Activated T-cell treated with anti-CD3 and anti-CD28 coated beads for 4 hours (primary cell): ENCODE measurements at regions not wholly inside any gene's neighbourhood (a gene's known extent, or its start where the extent isn't known, plus 50 kb on each side); places are given as distances from the start of the nearest gene placed in this dataset.

ENCODE experiments used
- DNase-seq: peaks from one replicate; pipeline ENCODE4 v3.0.0-alpha.2; 2020

DNA sequence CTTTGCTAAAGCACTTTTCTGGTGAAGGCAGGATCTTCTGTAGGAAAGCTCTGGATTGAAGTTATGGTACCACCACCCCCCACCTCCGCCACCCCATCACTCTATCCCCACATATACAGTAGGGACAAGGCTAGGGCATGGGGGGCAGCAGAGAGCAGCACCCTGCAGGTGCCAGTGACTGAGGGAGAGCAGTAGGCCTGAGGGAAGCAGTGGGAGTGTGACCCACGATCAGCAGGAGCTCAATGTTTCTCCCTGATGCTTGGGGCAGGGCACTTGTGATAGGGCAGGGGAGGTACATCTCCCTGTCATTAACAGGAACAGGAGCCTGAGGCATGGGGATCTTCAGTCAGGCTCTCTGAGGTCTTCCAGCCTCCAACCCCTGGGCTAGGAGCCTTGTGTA is 121.6 kb downstream of the ZFP36L2 start:
- DNase-seq: no peak

DNA sequence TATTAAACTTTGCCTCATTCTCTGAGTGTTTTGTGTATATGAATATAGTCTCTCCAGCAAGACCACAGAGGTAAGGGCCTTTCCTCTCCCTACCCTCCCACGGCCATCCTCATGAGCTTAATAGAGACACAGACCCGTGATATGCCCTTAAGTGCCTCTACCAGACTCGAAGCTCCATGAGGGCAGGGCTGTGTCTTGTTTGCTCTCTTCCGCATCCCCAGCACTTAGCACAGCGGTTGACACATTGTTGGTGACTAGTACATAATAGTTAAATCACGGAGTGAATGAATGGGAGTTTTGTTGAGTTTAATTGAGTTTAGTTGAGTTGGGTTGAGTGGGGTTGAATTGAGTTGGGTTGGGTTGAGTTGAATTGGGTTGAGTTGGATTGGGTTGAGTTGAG is 122.3 kb downstream of the ZFP36L2 start:
- DNase-seq: no peak

DNA sequence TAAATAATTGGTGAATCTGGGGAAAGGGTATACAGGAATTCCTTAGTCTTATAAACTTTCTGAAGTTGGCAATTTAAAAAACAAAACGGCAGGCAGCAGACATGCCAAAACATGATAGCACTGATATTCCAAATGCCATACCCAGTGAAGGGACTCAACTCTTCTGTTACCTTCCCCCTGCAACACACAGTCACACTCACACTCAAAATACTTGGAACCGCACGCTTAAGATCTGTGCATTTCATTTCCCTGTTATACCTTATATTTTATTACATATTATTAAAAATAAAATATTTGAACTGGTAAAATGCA is 123.4 kb downstream of the ZFP36L2 start:
- no peak for DNase-seq

DNA sequence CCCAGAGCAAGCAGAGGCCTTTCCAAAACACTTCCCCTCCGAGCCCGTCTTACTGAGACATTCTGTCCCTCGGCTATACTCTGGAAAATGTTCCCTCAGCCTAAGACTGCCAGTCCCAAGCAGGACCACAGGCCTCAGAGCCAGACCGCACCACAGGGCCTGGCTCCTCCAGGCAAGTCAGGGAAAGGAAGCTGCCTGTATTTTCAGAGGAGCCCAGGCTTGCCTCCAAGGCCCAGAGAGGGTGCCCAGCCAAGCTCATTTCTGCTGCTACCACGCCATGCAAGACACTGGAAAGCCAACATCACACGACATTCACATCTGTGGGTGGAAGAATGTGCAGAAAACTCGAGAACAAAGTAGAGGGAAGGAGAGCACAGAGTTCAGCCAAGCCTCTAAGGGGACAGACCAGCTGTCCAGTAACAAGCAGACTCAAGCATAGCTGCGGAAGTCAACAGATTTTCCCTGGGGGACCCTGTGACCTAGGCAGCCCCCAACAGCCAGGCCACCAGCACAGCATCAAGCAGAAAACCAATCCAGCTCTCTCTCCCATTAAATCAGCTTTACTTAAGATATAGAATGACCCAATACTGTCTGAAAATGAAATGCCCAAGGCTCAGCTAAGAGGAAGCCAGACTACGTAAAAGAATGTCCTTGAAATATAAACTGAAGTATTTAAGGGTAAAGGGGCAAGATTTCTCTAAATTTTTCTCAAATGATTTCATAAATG is 123.9 kb downstream of the ZFP36L2 start:
- no peak for DNase-seq

DNA sequence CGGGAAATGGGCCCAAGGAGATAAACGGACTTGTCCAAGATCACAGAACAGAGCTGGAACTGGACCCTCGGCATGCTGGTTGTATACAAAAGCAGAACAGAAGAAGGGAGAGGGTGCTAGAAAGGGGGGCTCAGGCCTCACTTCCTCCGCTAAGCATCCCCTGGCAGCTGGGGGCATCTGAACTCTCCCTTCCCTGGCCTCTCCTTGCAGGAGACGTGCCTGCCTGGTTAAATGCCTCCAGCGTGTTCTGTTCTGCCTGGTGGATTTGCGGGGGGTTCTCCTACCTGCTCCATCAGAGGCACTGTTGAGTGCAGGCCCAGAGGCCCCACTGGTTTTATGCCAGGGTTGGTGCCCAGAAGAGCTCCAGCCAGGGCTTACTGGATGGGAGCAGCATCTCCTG is 124.7 kb downstream of the ZFP36L2 start:
- DNase-seq: no peak

DNA sequence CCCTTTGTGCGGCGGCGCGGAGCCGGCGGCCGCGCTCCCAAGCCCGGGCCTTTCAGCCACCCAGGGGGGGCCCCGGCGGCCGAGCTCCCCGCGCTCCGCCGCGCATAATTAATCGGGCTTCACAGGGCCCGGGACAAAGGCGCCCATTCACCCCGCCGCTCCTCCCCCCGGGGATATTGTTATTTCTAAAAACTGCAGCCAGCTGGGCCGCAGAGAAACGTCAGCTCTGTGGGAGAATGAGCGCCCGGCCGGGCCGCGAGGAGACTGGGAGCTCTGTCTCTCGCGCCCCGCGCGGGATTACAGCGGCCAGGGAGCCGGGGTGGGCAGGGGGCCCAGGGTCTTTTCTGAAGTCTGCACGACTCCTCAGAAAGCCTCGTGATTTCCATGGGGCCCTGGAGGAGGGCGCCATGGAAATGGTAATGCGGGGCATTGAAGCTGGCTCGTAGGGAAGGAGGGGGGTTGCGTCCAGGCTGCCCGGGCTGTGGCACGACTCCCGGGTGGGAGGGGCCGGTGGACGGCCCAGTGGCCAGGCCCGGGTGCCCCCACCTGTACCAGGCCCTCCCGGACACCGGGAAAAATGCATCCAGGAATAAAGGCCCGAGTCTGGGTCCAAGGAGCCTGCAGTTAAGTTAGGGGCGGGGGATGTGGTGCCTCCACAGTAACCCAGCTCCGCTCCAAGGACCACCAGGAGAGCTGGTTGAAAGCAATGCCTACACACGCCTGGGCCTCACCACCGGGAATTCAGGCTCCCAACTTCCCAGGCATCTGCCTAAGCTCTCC is 125.3 kb downstream of the ZFP36L2 start:
- DNase-seq: no peak

DNA sequence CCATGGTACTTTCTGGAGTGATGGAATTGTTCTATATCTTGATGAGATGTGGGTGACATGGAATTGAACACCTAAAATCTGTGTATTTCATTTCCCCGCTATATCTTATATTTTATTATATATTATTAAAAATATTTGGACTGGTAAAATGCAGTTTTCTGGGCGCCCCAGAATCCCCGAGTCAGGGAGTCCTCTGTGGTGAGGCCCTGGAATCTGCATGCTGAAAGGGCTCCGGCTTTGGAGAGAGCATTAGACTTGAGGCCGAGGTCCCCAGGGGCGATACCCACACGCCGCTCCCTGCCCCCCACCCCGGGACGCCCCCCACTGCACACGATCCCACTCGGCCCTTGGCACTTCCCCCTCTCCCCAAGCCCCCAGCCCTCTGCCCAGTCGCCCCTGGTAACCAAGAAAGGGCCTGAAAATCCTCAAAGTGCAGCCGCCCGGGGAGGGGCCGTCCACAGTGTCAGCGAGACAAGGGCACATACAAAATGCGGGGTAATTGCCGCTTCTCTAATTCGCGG is 126.0 kb downstream of the ZFP36L2 start:
- DNase-seq: no peak

DNA sequence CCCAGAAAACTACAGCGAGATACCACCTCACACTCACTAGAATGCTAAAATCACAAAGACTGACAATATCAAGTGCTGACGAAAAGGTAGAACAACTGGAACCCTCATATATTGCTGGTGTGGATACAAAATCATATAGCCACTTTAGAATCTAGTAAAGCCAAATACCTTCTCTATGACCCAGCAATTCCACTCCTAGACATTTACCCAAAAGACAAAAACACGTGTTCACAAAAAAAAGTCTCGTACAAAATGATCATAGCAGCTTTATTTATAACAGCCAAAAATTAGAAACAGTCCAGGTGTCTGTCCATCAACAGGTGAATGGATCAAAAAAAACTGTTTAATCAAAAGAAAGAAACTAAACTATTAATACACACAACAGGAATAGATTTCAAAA is 126.6 kb downstream of the ZFP36L2 start:
- DNase-seq: no peak

DNA sequence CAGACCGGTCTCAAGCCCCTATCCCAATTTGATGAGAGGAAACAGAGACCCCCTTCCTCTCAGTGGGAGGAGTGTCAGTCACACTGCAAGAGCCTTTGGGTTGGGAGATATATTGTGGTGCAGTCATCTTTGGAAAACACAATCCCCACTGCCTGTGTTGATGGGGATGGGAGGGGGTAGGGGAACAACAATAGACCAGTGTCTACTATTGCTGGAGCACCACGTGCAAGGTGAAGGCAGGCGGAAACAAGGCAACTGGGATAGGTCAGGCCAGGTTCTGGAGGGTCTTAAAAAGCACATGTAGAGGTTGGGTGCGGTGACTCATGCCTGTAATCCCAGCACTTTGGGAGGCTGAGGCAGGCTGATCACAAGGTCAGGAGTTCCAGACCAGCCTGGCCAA is 127.9 kb downstream of the ZFP36L2 start:
- DNase-seq: no peak

DNA sequence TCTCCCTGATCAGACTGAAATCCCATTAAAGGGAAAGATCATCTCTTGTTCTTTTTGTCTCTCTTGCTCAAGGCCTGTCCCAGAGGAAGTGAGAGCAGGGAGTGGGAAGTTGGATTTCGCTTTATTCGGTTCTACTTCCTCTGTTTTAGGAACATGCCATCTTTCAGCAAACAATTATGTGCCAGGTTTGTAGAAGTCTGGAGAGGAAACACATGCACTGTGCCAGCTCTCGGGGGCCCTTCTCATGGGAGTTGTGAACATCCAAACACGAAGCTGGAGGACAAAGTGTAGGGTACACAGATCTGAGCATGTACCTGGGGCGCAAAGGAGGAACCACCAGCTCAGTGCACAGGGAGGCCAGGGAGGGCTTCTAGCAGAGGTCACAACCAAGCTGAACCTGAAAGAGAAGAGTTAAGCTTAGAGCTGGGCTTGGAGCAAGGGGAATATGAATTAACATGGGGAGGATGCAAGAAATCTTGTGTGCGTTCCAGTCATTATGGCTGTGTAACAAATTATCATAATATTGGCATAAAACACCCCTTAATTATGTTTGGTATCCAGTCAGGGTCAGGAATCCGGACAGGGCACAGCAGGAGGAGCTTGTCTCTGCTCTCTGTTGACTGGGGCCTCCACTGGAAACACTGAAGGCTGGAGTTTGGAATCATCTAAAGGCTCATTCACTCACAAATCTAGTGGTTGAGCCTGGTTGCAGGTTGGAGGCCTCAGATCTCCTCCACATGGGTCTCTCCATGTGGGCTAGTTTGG is 128.6 kb downstream of the ZFP36L2 start:
- DNase-seq: no peak

DNA sequence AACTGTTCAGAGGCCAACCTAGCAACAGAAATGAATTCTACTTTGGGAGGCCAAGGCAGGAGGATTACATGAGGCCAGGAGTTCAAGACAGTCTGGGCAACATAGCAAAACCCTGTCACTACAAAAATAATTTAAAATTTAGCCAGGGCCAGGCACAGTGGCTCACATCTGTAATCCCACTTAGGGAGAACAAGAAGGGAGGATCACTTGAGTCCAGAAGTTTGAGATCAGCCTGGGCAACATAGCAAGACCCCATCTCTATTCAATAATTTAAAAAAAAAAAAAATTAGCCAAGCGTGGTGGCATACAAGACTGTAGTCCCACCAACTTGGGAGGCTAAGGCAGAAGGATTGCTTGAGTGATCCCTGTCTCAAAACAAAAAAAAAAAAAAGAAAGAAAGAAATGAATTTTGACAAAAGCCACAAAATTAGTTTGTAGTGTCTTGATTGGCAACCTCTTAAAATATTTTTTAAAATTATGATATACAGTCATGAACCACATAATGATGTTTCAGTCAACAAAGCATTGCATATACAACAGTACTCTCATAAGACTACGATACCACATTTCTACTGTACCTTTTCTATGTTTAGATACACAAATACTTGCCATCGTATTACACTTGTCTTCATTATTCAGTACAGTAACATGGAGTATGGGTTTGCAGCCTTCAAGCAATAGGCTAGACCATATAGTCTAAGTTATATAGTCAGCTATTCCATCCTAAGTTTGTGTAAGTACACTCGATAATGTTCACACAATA is 130.7 kb downstream of the ZFP36L2 start:
- DNase-seq: no peak

DNA sequence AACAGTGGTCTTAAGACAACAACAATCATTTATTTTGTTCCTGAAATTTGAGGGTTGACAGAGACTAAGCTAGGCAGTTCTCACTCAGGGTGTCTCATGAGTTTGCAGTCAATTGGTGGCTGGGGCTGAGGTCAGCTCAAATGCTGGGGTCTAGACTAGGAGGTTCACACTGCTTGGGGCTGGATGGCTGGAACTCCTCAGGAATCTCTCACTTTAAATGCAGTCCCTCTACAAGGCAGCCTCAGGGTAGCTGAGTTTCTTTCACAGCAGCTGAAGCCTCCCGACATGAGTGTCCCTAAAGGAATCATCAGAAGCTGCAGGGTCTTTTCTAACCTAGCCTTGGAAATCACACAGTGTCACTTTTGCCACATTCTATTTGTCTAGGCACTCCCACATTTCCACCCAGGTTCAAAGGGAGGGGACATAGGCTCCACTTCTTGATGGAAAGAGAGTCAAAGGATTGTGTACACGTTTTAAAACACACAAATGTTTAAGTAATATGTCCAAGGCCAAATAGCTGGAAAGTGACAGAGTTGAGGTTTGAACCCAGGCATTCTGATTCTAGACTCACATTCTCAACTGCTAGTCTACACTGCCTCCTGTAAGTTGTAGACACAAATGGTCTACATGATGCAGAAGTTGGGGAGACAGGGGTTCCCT is 133.8 kb downstream of the ZFP36L2 start:
- DNase-seq: no peak

DNA sequence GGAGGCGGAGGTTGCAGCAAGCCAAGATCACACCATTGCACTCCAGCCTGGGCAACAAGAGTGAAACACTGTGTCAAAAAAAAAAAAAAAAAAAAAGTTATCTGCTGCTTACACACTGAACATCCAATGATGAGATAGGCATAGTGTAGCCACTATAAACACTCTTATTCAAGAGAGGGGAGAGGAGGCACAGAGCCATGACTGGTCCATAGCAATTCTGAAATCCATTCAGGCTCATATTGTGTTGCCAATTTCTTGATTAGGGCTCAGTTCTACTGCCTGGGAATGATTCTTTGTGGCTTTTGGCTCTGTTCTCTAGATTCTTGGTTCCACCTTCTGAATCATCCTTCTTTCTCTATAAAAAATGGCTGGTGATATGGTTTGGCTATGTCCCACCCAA is 136.1 kb downstream of the ZFP36L2 start:
- no peak for DNase-seq

DNA sequence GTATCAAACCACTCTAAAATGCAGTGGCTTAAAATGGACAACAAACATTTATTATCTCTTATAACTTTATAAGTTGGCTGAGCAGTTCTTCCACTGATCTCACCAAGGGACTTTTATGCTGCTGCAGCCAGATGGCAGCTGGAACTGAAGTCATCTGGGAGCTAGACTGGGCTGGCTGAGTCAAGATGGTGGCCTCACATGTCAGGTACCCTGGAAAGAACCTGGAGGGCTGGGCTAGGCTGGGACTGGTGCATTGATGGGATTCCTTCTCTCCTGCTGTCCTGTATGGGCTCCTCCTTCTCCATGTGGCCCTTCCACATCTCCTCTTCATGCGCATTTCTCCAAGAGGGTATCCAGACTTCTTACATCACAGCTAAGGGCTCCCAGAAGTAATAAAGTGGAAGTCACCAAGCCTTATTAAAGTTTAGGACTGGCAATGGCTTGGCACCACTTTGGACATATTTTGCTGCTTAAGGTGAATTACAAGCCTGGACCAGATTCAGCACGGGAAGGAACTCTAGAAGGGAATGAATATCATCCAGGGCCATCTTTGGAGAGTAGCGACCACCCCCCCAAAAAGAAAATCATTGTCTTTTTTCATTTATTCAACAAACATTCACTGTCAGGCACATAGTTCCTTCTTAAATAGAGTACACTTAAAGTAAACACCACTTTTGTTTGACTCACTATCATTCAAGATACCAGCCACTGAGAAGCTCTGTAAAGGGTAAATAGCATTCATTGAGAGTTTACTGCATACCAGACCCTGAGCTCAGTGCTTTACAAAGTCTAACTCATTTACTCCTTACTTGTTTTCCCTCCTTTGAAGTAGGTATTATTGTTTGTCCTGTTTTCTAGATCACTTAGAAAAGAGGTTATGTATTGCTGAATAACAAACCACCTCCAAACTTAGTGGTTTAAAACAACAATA is 138.0 kb downstream of the ZFP36L2 start:
- DNase-seq: no peak

DNA sequence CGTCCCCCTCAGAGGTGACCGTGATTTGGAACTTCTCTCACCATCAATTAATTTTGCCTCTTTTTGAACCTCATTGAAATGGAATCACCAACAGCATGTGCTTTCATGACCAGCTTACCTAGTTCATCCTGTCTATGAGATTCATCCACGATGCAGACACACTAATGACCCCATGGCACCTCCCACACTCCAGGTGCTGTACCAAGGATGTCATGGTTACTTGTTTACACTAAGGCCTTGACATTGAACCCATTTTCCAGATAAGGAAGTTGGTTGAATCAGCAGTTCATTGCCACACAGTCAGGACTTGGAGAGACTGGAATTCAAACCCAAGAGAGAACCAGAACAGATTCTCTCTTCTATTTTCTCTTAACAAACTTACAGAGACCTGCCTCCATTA is 139.0 kb downstream of the ZFP36L2 start:
- no peak for DNase-seq

DNA sequence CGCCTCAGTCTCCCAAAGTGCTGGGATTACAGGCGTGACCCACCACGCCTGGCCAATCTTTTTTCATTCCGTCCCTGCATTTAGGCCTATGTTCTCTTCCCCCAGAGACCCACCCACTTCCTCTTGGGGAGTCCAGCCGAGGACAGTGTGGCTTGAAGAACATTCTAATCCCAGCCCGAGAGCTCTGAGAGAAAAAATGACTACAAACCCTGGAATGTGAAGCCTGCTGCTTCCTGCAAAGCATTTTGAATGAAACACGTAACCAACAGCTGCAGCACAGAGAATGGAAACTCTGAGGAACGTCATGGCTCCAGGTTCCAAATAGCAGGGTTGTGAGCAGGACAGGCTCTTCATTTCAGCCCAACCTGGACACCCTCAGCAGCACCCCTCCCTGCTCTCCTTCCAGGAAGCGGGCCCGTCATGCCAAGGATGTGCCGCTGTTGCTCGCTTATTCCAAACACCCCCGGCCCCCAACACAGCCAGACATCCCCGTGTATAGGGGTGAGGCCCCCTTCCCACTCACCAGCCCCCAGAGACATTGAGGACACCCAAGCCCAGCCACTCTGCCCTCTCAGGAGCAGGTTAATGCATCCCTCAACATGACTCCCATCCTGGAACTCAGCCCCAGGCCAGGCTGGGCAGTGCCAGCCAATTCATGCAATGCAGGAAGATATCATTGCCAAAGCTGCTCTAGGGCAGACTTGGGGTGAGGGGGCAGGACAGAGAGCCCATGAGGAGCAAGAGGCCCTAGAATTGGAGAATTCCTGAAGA is 139.8 kb downstream of the ZFP36L2 start:
- no peak for DNase-seq

DNA sequence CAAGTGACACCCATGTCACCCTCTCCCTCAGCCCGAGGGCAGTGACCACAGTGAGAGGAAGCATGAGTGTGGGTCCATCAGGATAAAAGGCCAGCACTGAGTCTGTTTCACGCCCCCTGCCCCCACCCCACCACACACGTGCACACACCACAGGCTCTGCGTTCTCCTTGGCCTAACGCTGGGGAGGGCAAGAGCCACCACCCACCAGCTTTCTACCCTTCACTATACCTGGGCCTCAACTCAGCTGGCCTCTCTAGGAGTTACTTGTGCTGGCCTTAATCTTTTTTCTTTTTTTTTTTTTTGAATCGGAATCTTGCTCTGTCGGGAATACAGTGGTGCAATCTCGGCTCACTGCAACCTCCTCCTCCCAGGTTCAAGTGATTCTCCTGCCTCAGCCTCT is 140.5 kb downstream of the ZFP36L2 start:
- no peak for DNase-seq

DNA sequence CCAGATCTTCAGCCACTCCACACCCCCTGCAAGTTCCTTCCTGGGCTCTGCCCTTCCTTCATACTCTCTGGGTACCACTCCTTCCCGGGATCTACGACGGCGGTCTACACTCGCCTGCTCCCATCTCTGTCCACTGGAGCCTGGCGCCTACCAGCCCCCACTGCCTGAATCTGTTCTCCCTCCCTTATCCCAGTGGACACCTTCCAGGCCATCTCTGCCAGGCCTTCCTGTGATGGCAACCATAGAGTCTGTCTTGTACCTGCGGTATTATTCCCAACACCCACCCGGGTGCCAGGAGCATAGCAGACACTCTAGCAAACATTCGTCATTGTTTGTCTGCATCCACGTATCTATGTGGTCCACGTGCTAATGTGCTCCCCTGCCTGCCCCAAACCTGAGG is 140.9 kb downstream of the ZFP36L2 start:
- no peak for DNase-seq

DNA sequence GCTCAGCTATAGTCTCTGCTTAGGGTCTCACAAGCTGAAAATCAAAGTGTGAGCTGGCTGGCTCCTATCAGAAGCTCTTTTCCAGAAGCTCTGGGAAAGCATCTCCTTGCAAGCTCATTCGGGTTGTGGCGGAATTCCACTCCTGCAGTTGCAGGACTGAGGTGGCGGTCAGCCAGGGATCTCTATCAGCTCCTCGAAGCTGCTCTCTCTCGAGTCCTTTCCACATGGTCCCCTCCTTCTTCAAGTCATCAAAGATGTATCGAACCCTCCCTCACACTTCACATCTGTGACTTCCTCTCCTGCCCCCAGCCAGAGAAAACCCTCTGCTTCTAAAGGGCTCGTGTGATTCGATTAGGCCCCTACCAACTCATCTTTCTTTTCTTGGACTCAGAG is 141.7 kb downstream of the ZFP36L2 start:
- DNase-seq: no peak
